Gastroesophageal sphincter (tissue), 4 donors: ENCODE measurements at regions not wholly inside any gene's neighbourhood (a gene's known extent, or its start where the extent isn't known, plus 50 kb on each side); places are given as distances from the start of the nearest gene placed in this dataset.

Experiments
- ATAC-seq: fragments of 150-250 bp; one replicate; pipeline ENCODE4 v1.9.1; 2016; ENCODE audit warnings: mild to moderate bottlenecking, moderate library complexity
- H3K27ac ChIP-seq, 4 donors: fragments of 200-600 bp; sonication (generic) in 3 of 4; 1 replicate in 3 of 4; 2 replicates in 1 of 4; pipeline ENCODE4 v1.5.1; 2016 to 2019
- H3K27me3 ChIP-seq: fragments of 200-600 bp; sonication (generic); one replicate; pipeline ENCODE4 v1.5.1; 2019
- H3K36me3 ChIP-seq, 2 donors: fragments of 200-600 bp; sonication (generic); one replicate each; pipeline ENCODE4 v1.5.1; 2019; ENCODE audit warnings: control low read depth in 1 of 2
- H3K4me1 ChIP-seq, 3 donors: fragments of 200-600 bp; sonication (generic); 1 replicate in 2 of 3; 2 replicates in 1 of 3; pipeline ENCODE4 v1.5.1; 2016 to 2019; ENCODE audit warnings: control low read depth in 2 of 3
- H3K4me3 ChIP-seq, 2 donors: fragments of 200-600 bp; sonication (generic); one replicate each; pipeline ENCODE4 v1.5.1; 2019; ENCODE audit warnings: mild to moderate bottlenecking in 1 of 2, moderate library complexity in 1 of 2
- H3K9me3 ChIP-seq, 3 donors: fragments of 200-600 bp; sonication (generic); one replicate each; pipeline ENCODE4 v1.5.1; 2017 to 2019; ENCODE audit warnings: control low read depth in 2 of 3
- EP300 ChIP-seq: sonication (generic); formaldehyde crosslinking; IDR thresholded peaks from one replicate; pipeline ENCODE4 v1.6.1; 2017; ENCODE audit warnings: antibody characterized with exemption, mild to moderate bottlenecking
- POLR2A ChIP-seq, 2 donors: fragments of 450-650 bp; IDR thresholded peaks; one replicate each; pipeline ENCODE4 v1.6.1; 2017; ENCODE audit warnings: antibody characterized with exemption in 2 of 2, mild to moderate bottlenecking in 2 of 2, moderate library complexity in 1 of 2
- POLR2AphosphoS5 ChIP-seq: sonication (generic); formaldehyde crosslinking; IDR thresholded peaks from one replicate; pipeline ENCODE4 v1.6.1; 2017; ENCODE audit warnings: antibody characterized with exemption
- WGBS, 2 donors: methylation state at CpG; one replicate each; pipeline ENCODE4 v1.1.5; 2018; ENCODE audit warnings: low coverage in 1 of 2; 5-methylcytosine and 5-hydroxymethylcytosine counted together
- TF ChIP-seq, protein P1 (sequence below), 4 experiments: fragments of 200-600 bp in 2 of 4; fragments of 450-650 bp in 2 of 4; sonication (generic) in 1 of 4; IDR thresholded peaks; one replicate each; pipeline ENCODE4 v1.5.1; 2017 to 2019; ENCODE audit warnings: antibody characterized with exemption in 4 of 4, mild to moderate bottlenecking in 2 of 4, moderate library complexity in 2 of 4

GRCh38 chr15:61605343-61605742, 376.2 kb upstream of the RORA start:
- no peak overlapping the region for H3K4me3 ChIP-seq
- H3K27me3 ChIP-seq, result no peaks in the 10 kb centered on the region
- no peak for TF ChIP-seq EP300
- TF ChIP-seq, protein P1, sequence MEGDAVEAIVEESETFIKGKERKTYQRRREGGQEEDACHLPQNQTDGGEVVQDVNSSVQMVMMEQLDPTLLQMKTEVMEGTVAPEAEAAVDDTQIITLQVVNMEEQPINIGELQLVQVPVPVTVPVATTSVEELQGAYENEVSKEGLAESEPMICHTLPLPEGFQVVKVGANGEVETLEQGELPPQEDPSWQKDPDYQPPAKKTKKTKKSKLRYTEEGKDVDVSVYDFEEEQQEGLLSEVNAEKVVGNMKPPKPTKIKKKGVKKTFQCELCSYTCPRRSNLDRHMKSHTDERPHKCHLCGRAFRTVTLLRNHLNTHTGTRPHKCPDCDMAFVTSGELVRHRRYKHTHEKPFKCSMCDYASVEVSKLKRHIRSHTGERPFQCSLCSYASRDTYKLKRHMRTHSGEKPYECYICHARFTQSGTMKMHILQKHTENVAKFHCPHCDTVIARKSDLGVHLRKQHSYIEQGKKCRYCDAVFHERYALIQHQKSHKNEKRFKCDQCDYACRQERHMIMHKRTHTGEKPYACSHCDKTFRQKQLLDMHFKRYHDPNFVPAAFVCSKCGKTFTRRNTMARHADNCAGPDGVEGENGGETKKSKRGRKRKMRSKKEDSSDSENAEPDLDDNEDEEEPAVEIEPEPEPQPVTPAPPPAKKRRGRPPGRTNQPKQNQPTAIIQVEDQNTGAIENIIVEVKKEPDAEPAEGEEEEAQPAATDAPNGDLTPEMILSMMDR (IDR thresholded peaks at IDR 0.05), result no peak
- no peak for TF ChIP-seq POLR2A (IDR thresholded peaks at IDR 0.05)
- TF ChIP-seq POLR2AphosphoS5, result no peak
- no peaks in the 10 kb centered on the region for H3K9me3 ChIP-seq
- H3K4me1 ChIP-seq, result no peaks in the 10 kb centered on the region
- ATAC-seq, result no peak
- no peaks in the 10 kb centered on the region for H3K36me3 ChIP-seq
- H3K27ac ChIP-seq, result no peak overlapping the region
- 87% methylated on average over 5 to 6 of the region's 6 CpGs for WGBS, 2 donors

DNA sequence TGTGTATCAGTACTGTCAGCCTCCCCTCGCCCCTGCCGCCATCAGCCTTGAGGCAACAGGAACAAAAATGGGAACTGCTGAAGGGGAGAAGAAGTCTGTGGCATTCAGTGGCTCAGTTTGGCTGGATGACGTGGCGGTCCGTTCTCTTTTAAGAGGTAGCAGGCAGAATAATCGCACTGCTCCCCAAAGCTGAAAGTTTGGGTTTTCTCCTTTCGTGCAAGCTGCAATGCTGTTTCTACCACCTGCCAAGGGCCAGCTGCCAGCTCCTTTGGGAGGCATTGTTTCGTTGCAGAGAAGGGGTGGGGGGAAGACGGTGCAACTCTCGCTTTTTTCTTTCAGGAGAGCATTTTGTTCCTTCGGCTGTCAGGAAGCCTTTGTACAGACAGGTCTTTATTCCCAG, 369.6 kb upstream of the RORA start:
- 36 to 47% methylated on average over 4 to 5 of the region's 11 CpGs for WGBS, 2 donors
- ATAC-seq, result no peak
- Histone ChIP-seq H3K27ac (no peak overlapping the region), H3K27me3 (no peaks in the 10 kb centered on the region), H3K4me3 (no peak overlapping the region), H3K9me3 (no peaks in the 10 kb centered on the region), H3K36me3 (no peaks in the 10 kb centered on the region), H3K4me1 (no peaks in the 10 kb centered on the region)
- TF ChIP-seq EP300, result no peak
- no peak for TF ChIP-seq POLR2AphosphoS5
- TF ChIP-seq, protein P1 (IDR thresholded peaks at IDR 0.05), result no peak
- no peak for TF ChIP-seq POLR2A (IDR thresholded peaks at IDR 0.05)

DNA sequence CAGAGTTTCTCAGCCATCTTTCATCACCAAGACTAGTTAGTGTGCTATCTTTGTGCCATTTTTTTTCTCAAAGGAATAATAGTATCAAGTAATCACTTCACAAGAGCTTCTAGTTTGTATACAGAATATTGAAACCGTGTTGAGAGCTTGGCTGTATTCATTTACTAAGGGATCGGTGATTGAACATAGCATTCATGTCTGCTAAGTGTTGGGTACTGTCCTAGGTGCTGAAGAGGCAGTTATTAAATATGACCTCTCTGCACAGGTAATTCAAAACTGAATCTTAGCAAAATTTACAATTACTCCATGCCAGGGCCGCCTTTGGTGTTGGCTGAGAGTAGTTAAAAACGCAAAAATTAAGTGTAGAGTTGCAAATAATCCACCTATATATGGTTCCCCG, 355.3 kb upstream of the RORA start:
- WGBS, 2 donors, result 51 to 55% methylated on average over 5 of the region's 5 CpGs
- ATAC-seq, result no peak

GRCh38 chr15:61582092-61582491, 353.0 kb upstream of the RORA start:
- TF ChIP-seq POLR2A (IDR thresholded peaks at IDR 0.05), result no peak
- no peak for TF ChIP-seq EP300
- TF ChIP-seq, protein P1 (IDR thresholded peaks at IDR 0.05), result no peak
- no peak for TF ChIP-seq POLR2AphosphoS5
- Histone ChIP-seq H3K4me1 (no peaks in the 10 kb centered on the region), H3K27me3 (peaks cover 4% of the 10 kb centered on the region), H3K4me3 (no peak overlapping the region), H3K27ac (no peak overlapping the region), H3K9me3 (peaks cover 0 to 11% (median 0%) of the 10 kb centered on the region in 3 donors), H3K36me3 (no peaks in the 10 kb centered on the region)
- ATAC-seq, result no peak
- WGBS, 2 donors, result 27 to 29% methylated on average over 1 of the region's 1 CpG

More for the DNA sequence above, 355.3 kb upstream of the RORA start:
- no peak overlapping the region for H3K4me3 ChIP-seq
- H3K36me3 ChIP-seq, result no peaks in the 10 kb centered on the region
- peaks cover 4% of the 10 kb centered on the region for H3K27me3 ChIP-seq
- TF ChIP-seq POLR2AphosphoS5 (no peak), EP300 (no peak), POLR2A (IDR thresholded peaks at IDR 0.05) (no peak)
- TF ChIP-seq, protein P1 (IDR thresholded peaks at IDR 0.05), result no peak
- H3K4me1 ChIP-seq, result no peaks in the 10 kb centered on the region
- peaks cover 0 to 11% (median 0%) of the 10 kb centered on the region in 3 donors for H3K9me3 ChIP-seq
- H3K27ac ChIP-seq, result no peak overlapping the region

DNA sequence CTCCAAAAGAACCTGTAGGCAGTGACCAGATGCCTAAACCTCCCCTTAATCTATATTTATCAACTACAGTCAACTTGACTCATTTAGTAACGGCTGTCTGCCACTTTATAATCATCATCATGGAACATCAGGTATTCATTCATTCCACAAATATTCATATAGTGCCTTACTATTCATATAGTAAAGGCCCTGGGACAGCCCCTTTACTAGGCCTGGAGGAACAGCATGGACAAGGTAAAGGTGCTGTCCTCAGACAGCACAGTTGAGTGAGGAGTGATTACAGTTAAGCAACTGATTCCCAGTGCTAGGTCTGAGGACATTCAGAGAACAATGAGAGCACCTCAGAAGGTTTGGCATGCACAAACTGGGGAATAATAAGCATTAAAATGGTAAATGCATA, 346.5 kb upstream of the RORA start:
- WGBS, 2 donors, result 55 to 80% methylated on average over 1 of the region's 1 CpG
- no peak overlapping the region for H3K27ac ChIP-seq
- TF ChIP-seq EP300 (no peak), POLR2A (IDR thresholded peaks at IDR 0.05) (no peak), POLR2AphosphoS5 (no peak)
- TF ChIP-seq, protein P1 (IDR thresholded peaks at IDR 0.05), result no peak
- H3K9me3 ChIP-seq, result no peaks in the 10 kb centered on the region
- H3K36me3 ChIP-seq, result no peaks in the 10 kb centered on the region
- no peaks in the 10 kb centered on the region for H3K27me3 ChIP-seq
- H3K4me3 ChIP-seq, result no peak overlapping the region
- ATAC-seq, result no peak
- H3K4me1 ChIP-seq, result no peaks in the 10 kb centered on the region
